ENCODE measurements at regions not wholly inside any gene's neighbourhood (a gene's known extent, or its start where the extent isn't known, plus 50 kb on each side); places are given as distances from the start of the nearest gene placed in this dataset.
"Not testable (repeated sequence)": the region's sequence is repeated elsewhere in the genome, so short reads cannot be mapped to it uniquely, and the experiment has no call there.

DNA sequence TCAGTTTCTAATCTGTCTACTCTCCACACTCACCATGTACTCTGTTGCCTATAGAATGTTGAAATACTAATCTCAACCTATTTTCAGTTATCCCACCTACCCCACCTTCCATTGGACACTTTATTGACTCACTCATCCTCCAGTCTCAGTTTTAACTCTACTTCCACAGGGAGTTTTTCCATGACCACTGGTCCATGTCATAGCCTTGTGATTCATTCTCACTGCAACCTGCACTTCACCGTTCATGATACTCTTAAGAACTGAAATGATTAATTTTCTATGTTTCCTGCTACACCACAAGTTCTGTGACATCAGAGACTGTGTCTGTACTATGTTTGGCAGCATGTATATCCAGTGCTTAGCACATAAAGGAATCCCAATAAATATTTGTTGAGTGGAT is 122.8 kb upstream of the HSF2 start:
- Histone ChIP-seq H3K9me2 (ENCODE audit: low read depth, low read length) (no peaks in the 10 kb centered on the region), H3K27ac (ENCODE audit: low read depth, low read length, poor library complexity, severe bottlenecking) (no peak overlapping the region), H4K20me1 (ENCODE audit: insufficient read depth, low read length) (no peaks in the 10 kb centered on the region), H3K79me2 (ENCODE audit: insufficient read depth, low read length) (no peaks in the 10 kb centered on the region), H3F3A (ENCODE audit: insufficient read depth, low read length) (no peaks in the 10 kb centered on the region), H3K4me1 (ENCODE audit: insufficient read depth, low read length, severe bottlenecking) (no peaks in the 10 kb centered on the region), H3K9me3 (ENCODE audit: low read length) (no peaks in the 10 kb centered on the region), H3K4me3 (ENCODE audit: low read depth, low read length, poor library complexity, severe bottlenecking) (no peak overlapping the region), H3K36me3 (ENCODE audit: insufficient read depth, low read length) (no peaks in the 10 kb centered on the region), H3K4me2 (ENCODE audit: low read length) (no peak overlapping the region), H3K27me3 (ENCODE audit: insufficient read depth, low read length) (no peaks in the 10 kb centered on the region), H2AFZ (ENCODE audit: low read length) (no peak overlapping the region), H3K9ac (ENCODE audit: low read length) (no peak overlapping the region)
- TF ChIP-seq, protein P1, sequence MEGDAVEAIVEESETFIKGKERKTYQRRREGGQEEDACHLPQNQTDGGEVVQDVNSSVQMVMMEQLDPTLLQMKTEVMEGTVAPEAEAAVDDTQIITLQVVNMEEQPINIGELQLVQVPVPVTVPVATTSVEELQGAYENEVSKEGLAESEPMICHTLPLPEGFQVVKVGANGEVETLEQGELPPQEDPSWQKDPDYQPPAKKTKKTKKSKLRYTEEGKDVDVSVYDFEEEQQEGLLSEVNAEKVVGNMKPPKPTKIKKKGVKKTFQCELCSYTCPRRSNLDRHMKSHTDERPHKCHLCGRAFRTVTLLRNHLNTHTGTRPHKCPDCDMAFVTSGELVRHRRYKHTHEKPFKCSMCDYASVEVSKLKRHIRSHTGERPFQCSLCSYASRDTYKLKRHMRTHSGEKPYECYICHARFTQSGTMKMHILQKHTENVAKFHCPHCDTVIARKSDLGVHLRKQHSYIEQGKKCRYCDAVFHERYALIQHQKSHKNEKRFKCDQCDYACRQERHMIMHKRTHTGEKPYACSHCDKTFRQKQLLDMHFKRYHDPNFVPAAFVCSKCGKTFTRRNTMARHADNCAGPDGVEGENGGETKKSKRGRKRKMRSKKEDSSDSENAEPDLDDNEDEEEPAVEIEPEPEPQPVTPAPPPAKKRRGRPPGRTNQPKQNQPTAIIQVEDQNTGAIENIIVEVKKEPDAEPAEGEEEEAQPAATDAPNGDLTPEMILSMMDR (IDR thresholded peaks at IDR 0.05; ENCODE audit: low read length) = no peak
- no peak for TF ChIP-seq EZH2 (IDR thresholded peaks at IDR 0.05; ENCODE audit: borderline replicate concordance, low read length)

DNA sequence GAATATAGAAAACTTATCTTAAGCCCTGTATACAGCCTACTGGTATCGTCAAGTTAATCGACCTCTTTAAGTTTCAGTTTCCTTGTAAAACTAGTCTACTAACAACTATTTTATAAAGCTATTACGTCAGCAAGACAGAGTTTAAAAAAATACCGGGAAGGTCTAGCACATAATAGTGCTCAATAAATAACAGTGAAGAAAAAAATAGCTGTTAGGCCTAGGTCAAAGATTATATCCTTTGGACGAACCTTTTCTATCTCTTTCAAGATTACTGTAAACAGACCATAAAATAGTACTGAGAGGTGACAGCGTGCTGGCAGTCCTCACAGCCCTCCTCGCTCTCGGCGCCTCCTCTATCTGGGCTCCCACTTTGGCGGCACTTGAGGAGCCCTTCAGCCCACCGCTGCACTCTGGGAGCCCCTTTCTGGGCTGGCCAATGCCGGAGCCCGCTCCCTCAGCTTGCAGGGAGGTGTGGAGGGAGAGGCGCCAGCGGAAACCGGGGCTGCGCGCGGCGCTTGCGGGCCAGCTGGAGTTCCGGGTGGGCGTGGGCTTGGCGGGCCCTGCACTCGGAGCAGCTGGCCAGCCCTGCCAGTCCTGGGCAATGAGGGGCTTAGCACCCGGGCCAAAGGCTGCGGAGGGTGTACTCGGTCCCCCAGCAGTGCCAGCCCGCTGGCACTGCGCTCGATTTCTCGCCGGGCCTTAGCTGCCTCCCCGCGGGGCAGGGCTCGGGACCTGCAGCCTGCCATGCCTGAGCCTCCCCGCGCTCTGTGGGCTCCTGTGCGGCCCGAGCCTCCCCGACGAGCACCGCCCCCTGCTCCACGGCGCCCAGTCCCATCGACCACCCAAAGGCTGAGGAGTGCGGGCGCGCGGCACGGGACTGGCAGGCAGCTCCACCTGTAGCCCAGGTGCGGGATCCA is 119.1 kb upstream of the HSF2 start:
- not testable (repeated sequence) for H2AFZ ChIP-seq (ENCODE audit: low read length); H3K27ac ChIP-seq (ENCODE audit: low read depth, low read length, poor library complexity, severe bottlenecking); H3K36me3 ChIP-seq (ENCODE audit: insufficient read depth, low read length); H3K27me3 ChIP-seq (ENCODE audit: insufficient read depth, low read length); H3K9me3 ChIP-seq (ENCODE audit: low read length); H3K79me2 ChIP-seq (ENCODE audit: insufficient read depth, low read length); H3F3A ChIP-seq (ENCODE audit: insufficient read depth, low read length); H3K9ac ChIP-seq (ENCODE audit: low read length); H4K20me1 ChIP-seq (ENCODE audit: insufficient read depth, low read length); H3K4me2 ChIP-seq (ENCODE audit: low read length); H3K4me3 ChIP-seq (ENCODE audit: low read depth, low read length, poor library complexity, severe bottlenecking); H3K9me2 ChIP-seq (ENCODE audit: low read depth, low read length); H3K4me1 ChIP-seq (ENCODE audit: insufficient read depth, low read length, severe bottlenecking)

DNA sequence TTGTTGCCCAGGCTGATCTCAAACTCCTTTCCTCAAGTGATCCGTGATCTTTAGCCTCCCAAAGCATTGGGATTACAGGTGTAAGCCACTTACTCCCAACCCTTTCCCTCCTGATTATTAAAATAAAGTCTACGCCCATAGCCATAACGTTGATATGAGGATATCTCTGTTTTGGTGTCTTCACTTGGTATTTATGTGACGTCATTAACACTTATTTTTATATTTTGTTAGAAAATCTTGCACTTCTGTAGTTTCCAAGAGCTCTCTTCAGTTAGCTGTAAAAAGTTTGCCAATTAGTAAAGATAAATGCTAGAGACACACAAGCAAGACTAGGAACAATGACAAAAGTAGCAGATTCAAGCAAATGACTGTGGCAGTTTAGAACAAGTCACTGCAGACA is 115.6 kb upstream of the HSF2 start:
- no peak overlapping the region for H3K27ac ChIP-seq (ENCODE audit: low read depth, low read length, poor library complexity, severe bottlenecking)
- TF ChIP-seq EZH2 (IDR thresholded peaks at IDR 0.05; ENCODE audit: borderline replicate concordance, low read length) = no peak
- TF ChIP-seq, protein P1 (IDR thresholded peaks at IDR 0.05; ENCODE audit: low read length) = no peak

DNA sequence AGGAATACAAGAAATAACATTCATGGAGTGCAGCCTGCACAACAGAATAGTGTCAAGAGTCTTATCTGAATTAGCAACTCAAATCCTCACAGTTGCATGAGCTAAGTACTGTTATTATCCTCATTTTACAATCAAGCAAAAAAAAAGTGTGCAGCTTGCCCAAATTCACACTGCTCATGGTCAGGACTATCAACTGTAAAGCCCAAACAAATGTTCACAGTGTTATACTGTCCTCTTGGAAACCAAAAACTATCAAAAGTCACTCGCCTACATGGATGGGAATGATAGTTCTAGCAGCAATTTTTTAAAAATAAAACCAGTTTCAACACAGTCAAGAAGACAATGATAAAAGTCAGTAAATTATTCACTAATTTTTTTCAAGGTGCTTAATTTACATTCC is 114.6 kb upstream of the HSF2 start:
- Histone ChIP-seq H3K27me3 (ENCODE audit: insufficient read depth, low read length) (no peaks in the 10 kb centered on the region), H3K9ac (ENCODE audit: low read length) (no peak overlapping the region), H3K79me2 (ENCODE audit: insufficient read depth, low read length) (no peaks in the 10 kb centered on the region), H3K4me2 (ENCODE audit: low read length) (no peak overlapping the region), H3F3A (ENCODE audit: insufficient read depth, low read length) (no peaks in the 10 kb centered on the region), H3K9me2 (ENCODE audit: low read depth, low read length) (no peaks in the 10 kb centered on the region), H3K4me3 (ENCODE audit: low read depth, low read length, poor library complexity, severe bottlenecking) (no peak overlapping the region), H3K27ac (ENCODE audit: low read depth, low read length, poor library complexity, severe bottlenecking) (no peak overlapping the region), H3K9me3 (ENCODE audit: low read length) (no peaks in the 10 kb centered on the region), H4K20me1 (ENCODE audit: insufficient read depth, low read length) (no peaks in the 10 kb centered on the region), H3K36me3 (ENCODE audit: insufficient read depth, low read length) (no peaks in the 10 kb centered on the region), H2AFZ (ENCODE audit: low read length) (no peak overlapping the region), H3K4me1 (ENCODE audit: insufficient read depth, low read length, severe bottlenecking) (no peaks in the 10 kb centered on the region)
- TF ChIP-seq, protein P1 (IDR thresholded peaks at IDR 0.05; ENCODE audit: low read length) = no peak
- no peak for TF ChIP-seq EZH2 (IDR thresholded peaks at IDR 0.05; ENCODE audit: borderline replicate concordance, low read length)

More for the DNA sequence above, 115.6 kb upstream of the HSF2 start:
- H3K4me1 ChIP-seq (ENCODE audit: insufficient read depth, low read length, severe bottlenecking) = no peaks in the 10 kb centered on the region
- H3K4me2 ChIP-seq (ENCODE audit: low read length) = no peak overlapping the region
- no peaks in the 10 kb centered on the region for H3K9me3 ChIP-seq (ENCODE audit: low read length)
- H3K79me2 ChIP-seq (ENCODE audit: insufficient read depth, low read length) = no peaks in the 10 kb centered on the region
- no peak overlapping the region for H3K4me3 ChIP-seq (ENCODE audit: low read depth, low read length, poor library complexity, severe bottlenecking)
- H4K20me1 ChIP-seq (ENCODE audit: insufficient read depth, low read length) = no peaks in the 10 kb centered on the region
- H3K9me2 ChIP-seq (ENCODE audit: low read depth, low read length) = no peaks in the 10 kb centered on the region
- no peak overlapping the region for H2AFZ ChIP-seq (ENCODE audit: low read length)
- H3F3A ChIP-seq (ENCODE audit: insufficient read depth, low read length) = no peaks in the 10 kb centered on the region
- H3K36me3 ChIP-seq (ENCODE audit: insufficient read depth, low read length) = no peaks in the 10 kb centered on the region
- H3K9ac ChIP-seq (ENCODE audit: low read length) = no peak overlapping the region
- no peaks in the 10 kb centered on the region for H3K27me3 ChIP-seq (ENCODE audit: insufficient read depth, low read length)

Data from OCI-LY1 (cell line).